Sigmoid colon (tissue), 4 donors: ENCODE measurements at regions not wholly inside any gene's neighbourhood (a gene's known extent, or its start where the extent isn't known, plus 50 kb on each side); places are given as distances from the start of the nearest gene placed in this dataset.

Source experiments
- EP300 ChIP-seq, 4 donors: sonication (generic); formaldehyde crosslinking; IDR thresholded peaks; one replicate each; pipeline ENCODE4 v1.6.1; 2017; ENCODE audit warnings: antibody characterized with exemption in 4 of 4
- POLR2A ChIP-seq, 2 donors: fragments of 450-650 bp; IDR thresholded peaks; one replicate each; pipeline ENCODE4 v1.6.1; 2016; ENCODE audit warnings: antibody characterized with exemption in 2 of 2, mild to moderate bottlenecking in 2 of 2, moderate library complexity in 2 of 2
- POLR2AphosphoS5 ChIP-seq, 4 donors: sonication (generic); formaldehyde crosslinking; IDR thresholded peaks; one replicate each; pipeline ENCODE4 v1.6.1; 2017; ENCODE audit warnings: antibody characterized with exemption in 4 of 4
- TF ChIP-seq, protein P1 (sequence below), 4 experiments: fragments of 450-650 bp in 3 of 4; fragments of 200-600 bp in 1 of 4; IDR thresholded peaks; one replicate each; pipeline ENCODE4 v1.5.1; 2016 to 2019; ENCODE audit warnings: antibody characterized with exemption in 4 of 4, mild to moderate bottlenecking in 3 of 4, moderate library complexity in 2 of 4

DNA sequence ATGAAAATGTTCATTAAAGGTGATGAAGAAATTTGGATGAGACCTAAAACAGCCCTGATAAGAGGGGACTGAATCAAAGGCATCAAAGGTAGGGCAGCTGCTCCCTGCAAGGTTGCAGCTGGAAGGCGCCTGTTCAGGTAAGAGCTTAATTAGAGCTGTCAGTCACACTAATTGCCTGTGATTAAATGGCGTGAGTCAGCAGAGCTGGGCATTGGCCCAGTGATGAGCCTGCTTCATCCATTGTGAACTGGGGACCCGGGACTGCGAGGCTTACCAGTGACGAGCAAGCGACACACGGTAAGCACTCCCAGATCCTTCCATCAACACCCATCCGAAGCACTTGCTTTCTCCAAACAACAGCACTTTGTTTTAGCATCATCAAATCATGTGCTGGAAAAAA, 621.5 kb upstream of the CDH4 start:
- TF ChIP-seq, protein P1, sequence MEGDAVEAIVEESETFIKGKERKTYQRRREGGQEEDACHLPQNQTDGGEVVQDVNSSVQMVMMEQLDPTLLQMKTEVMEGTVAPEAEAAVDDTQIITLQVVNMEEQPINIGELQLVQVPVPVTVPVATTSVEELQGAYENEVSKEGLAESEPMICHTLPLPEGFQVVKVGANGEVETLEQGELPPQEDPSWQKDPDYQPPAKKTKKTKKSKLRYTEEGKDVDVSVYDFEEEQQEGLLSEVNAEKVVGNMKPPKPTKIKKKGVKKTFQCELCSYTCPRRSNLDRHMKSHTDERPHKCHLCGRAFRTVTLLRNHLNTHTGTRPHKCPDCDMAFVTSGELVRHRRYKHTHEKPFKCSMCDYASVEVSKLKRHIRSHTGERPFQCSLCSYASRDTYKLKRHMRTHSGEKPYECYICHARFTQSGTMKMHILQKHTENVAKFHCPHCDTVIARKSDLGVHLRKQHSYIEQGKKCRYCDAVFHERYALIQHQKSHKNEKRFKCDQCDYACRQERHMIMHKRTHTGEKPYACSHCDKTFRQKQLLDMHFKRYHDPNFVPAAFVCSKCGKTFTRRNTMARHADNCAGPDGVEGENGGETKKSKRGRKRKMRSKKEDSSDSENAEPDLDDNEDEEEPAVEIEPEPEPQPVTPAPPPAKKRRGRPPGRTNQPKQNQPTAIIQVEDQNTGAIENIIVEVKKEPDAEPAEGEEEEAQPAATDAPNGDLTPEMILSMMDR (IDR thresholded peaks at IDR 0.05), result no peak
- TF ChIP-seq POLR2A (IDR thresholded peaks at IDR 0.05) (no peak), POLR2AphosphoS5 (IDR thresholded peaks at IDR 0.05) (no peak), EP300 (IDR thresholded peaks at IDR 0.05) (no peak)
